MM.1S (cell line): ENCODE measurements at regions not wholly inside any gene's neighbourhood (a gene's known extent, or its start where the extent isn't known, plus 50 kb on each side); places are given as distances from the start of the nearest gene placed in this dataset.

Source experiments
- DNase-seq: peaks from one replicate; pipeline ENCODE4 v3.0.0-alpha.2; 2015
- H2AFZ ChIP-seq: fragments of 300-600 bp; sonication (generic); 2 replicates; pipeline ENCODE4 v1.6.0; 2016; ENCODE audit warnings: antibody characterized with exemption, low read length
- H3F3A ChIP-seq: fragments of 300-600 bp; sonication (generic); 2 replicates; pipeline ENCODE4 v1.6.1; 2016; ENCODE audit warnings: mild to moderate bottlenecking, antibody characterized with exemption, low read length, moderate library complexity, mixed read lengths; ENCODE audit not compliant: insufficient read depth
- H3K27ac ChIP-seq: fragments of 300-600 bp; sonication (generic); 2 replicates; pipeline ENCODE4 v1.5.1; 2016; ENCODE audit warnings: mild to moderate bottlenecking, low read length
- H3K27me3 ChIP-seq: fragments of 300-600 bp; sonication (generic); replicated peaks from 2 replicates; pipeline ENCODE4 v1.6.0; 2016; ENCODE audit warnings: low read length; ENCODE audit not compliant: insufficient read depth
- H3K36me3 ChIP-seq: fragments of 300-600 bp; sonication (generic); replicated peaks from 2 replicates; pipeline ENCODE4 v1.6.1; 2016; ENCODE audit warnings: mild to moderate bottlenecking, low read length, mixed read lengths; ENCODE audit not compliant: insufficient read depth
- H3K4me1 ChIP-seq: fragments of 300-600 bp; sonication (generic); 2 replicates; pipeline ENCODE4 v1.6.1; 2016; ENCODE audit warnings: low read length, mixed read lengths
- H3K4me2 ChIP-seq: fragments of 300-600 bp; sonication (generic); 2 replicates; pipeline ENCODE4 v1.6.0; 2016; ENCODE audit warnings: low read depth, low read length
- H3K4me3 ChIP-seq: fragments of 300-600 bp; sonication (generic); 2 replicates; pipeline ENCODE4 v1.5.1; 2016; ENCODE audit warnings: low read length, mixed read lengths
- H3K79me2 ChIP-seq: fragments of 300-600 bp; sonication (generic); 2 replicates; pipeline ENCODE4 v1.6.1; 2016; ENCODE audit warnings: mixed run types, low read length, mixed read lengths
- H3K9ac ChIP-seq: fragments of 300-600 bp; sonication (generic); 2 replicates; pipeline ENCODE4 v1.6.1; 2016; ENCODE audit warnings: low read length, mixed read lengths
- H3K9me2 ChIP-seq: fragments of 300-600 bp; sonication (generic); replicated peaks from 2 replicates; pipeline ENCODE4 v1.6.1; 2016; ENCODE audit warnings: mild to moderate bottlenecking, low read length, mixed read lengths; ENCODE audit not compliant: insufficient read depth
- H3K9me3 ChIP-seq: fragments of 300-600 bp; sonication (generic); replicated peaks from 2 replicates; pipeline ENCODE4 v1.6.1; 2016; ENCODE audit warnings: mild to moderate bottlenecking, low read length, mixed read lengths; ENCODE audit not compliant: insufficient read depth
- H4K20me1 ChIP-seq: fragments of 300-600 bp; sonication (generic); 2 replicates; pipeline ENCODE4 v1.6.1; 2016; ENCODE audit warnings: mild to moderate bottlenecking, low read length, moderate library complexity, mixed read lengths; ENCODE audit not compliant: insufficient read depth
- EZH2 ChIP-seq: fragments of 300-600 bp; sonication (generic); optimal IDR thresholded peaks from 2 replicates; pipeline ENCODE3; 2017; ENCODE audit warnings: low read depth, mild to moderate bottlenecking, antibody characterized with exemption, low read length, mixed read lengths
- EZH2phosphoT487 ChIP-seq: fragments of 300-600 bp; sonication (generic); IDR thresholded peaks from 2 replicates; pipeline ENCODE4 v1.6.1; 2018; ENCODE audit warnings: antibody characterized with exemption, low read length
- TF ChIP-seq, protein P1 (sequence below): fragments of 300-600 bp; sonication (generic); IDR thresholded peaks from 2 replicates; pipeline ENCODE4 v1.5.1; 2016; ENCODE audit warnings: antibody characterized with exemption, low read length, mixed read lengths

DNA sequence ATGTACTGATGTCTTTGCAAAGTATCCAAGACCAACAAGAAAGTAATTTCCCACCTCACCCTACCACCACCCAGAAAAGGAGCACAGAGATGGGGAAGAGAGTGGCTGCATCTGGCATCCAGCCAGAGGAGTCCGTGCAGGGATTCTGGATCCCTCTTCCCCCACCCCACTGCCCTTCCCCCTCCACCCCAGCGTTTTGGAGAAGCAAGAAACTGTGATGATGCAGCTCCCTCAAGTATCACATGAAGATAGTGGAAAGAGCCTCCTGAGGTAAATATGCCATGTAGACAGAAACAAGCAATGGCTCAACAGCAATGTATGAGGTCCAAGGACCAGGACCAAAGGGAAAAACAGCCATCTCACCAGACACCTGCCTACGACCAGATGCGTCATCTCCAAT, 153.8 kb downstream of the DEPDC1B start:
- H3K27me3 ChIP-seq = no peaks in the 10 kb centered on the region
- H3F3A ChIP-seq = no peaks in the 10 kb centered on the region
- no peak overlapping the region for H2AFZ ChIP-seq
- no peak overlapping the region for H3K4me3 ChIP-seq
- no peaks in the 10 kb centered on the region for H3K79me2 ChIP-seq
- H3K36me3 ChIP-seq = no peaks in the 10 kb centered on the region
- TF ChIP-seq, protein P1, sequence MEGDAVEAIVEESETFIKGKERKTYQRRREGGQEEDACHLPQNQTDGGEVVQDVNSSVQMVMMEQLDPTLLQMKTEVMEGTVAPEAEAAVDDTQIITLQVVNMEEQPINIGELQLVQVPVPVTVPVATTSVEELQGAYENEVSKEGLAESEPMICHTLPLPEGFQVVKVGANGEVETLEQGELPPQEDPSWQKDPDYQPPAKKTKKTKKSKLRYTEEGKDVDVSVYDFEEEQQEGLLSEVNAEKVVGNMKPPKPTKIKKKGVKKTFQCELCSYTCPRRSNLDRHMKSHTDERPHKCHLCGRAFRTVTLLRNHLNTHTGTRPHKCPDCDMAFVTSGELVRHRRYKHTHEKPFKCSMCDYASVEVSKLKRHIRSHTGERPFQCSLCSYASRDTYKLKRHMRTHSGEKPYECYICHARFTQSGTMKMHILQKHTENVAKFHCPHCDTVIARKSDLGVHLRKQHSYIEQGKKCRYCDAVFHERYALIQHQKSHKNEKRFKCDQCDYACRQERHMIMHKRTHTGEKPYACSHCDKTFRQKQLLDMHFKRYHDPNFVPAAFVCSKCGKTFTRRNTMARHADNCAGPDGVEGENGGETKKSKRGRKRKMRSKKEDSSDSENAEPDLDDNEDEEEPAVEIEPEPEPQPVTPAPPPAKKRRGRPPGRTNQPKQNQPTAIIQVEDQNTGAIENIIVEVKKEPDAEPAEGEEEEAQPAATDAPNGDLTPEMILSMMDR = no peak
- TF ChIP-seq EZH2phosphoT487 (no peak), EZH2 (no peak)
- no peak for DNase-seq
- H3K4me1 ChIP-seq = peaks cover 17% of the 10 kb centered on the region
- H3K9me2 ChIP-seq = no peaks in the 10 kb centered on the region
- no peaks in the 10 kb centered on the region for H4K20me1 ChIP-seq
- H3K4me2 ChIP-seq = no peak overlapping the region
- H3K27ac ChIP-seq = no peak overlapping the region
- no peaks in the 10 kb centered on the region for H3K9me3 ChIP-seq
- H3K9ac ChIP-seq = no peak overlapping the region

DNA sequence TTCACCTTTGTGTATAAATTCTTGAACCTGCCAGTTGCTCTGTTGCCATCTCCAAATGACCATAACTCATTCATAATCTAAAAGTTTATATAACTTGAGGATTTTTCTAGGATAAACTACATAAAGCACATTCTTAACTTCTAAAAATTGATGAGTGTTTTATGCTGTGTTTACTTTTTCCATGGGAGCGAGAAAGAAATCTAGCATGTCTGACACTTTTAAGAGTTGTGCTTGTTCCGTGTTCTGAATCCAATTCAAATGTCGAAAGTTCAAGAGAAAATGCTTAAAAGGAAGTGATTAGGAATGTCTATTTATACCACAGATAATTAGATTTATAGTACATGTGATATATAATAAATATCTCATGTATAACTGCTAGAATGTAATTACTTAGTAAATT, 154.4 kb downstream of the DEPDC1B start:
- no peak overlapping the region for H3K4me3 ChIP-seq
- no peaks in the 10 kb centered on the region for H3F3A ChIP-seq
- no peak for DNase-seq
- no peaks in the 10 kb centered on the region for H3K9me2 ChIP-seq
- no peak overlapping the region for H3K27ac ChIP-seq
- no peak overlapping the region for H3K4me2 ChIP-seq
- no peaks in the 10 kb centered on the region for H3K79me2 ChIP-seq
- H4K20me1 ChIP-seq = no peaks in the 10 kb centered on the region
- H3K36me3 ChIP-seq = no peaks in the 10 kb centered on the region
- no peak overlapping the region for H2AFZ ChIP-seq
- H3K9me3 ChIP-seq = no peaks in the 10 kb centered on the region
- no peak for TF ChIP-seq EZH2
- TF ChIP-seq EZH2phosphoT487 = no peak
- TF ChIP-seq, protein P1 = no peak
- H3K27me3 ChIP-seq = no peaks in the 10 kb centered on the region
- no peak overlapping the region for H3K9ac ChIP-seq
- peaks cover 17% of the 10 kb centered on the region for H3K4me1 ChIP-seq

DNA sequence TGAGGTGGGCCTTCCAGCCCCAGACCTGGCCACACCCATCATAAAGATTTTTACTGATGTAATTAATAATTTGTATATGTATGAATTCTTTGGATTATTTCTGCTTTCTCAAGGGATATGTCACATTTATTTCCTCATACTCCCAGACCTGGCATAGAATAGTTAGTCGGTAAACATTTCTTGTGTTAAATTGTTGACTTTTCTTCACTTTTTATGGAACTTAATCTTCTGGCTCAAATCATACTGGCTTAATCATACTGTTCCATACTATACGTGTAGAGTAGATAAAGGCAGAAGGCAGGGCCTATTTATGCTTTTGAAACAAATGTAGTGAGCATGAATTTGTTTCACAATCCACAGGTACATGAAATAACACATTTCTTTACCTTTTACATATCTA, 155.8 kb downstream of the DEPDC1B start:
- H4K20me1 ChIP-seq = no peaks in the 10 kb centered on the region
- no peak overlapping the region for H3K27ac ChIP-seq
- no peak overlapping the region for H3K4me3 ChIP-seq
- H3K9me3 ChIP-seq = no peaks in the 10 kb centered on the region
- no peak for DNase-seq
- H3K36me3 ChIP-seq = no peaks in the 10 kb centered on the region
- TF ChIP-seq EZH2 (no peak), EZH2phosphoT487 (no peak)
- TF ChIP-seq, protein P1 = no peak
- no peaks in the 10 kb centered on the region for H3K79me2 ChIP-seq
- H3K27me3 ChIP-seq = no peaks in the 10 kb centered on the region
- no peaks in the 10 kb centered on the region for H3K9me2 ChIP-seq
- H3K4me2 ChIP-seq = no peak overlapping the region
- no peak overlapping the region for H3K9ac ChIP-seq
- H2AFZ ChIP-seq = no peak overlapping the region
- H3K4me1 ChIP-seq = peaks cover 9% of the 10 kb centered on the region
- no peaks in the 10 kb centered on the region for H3F3A ChIP-seq

DNA sequence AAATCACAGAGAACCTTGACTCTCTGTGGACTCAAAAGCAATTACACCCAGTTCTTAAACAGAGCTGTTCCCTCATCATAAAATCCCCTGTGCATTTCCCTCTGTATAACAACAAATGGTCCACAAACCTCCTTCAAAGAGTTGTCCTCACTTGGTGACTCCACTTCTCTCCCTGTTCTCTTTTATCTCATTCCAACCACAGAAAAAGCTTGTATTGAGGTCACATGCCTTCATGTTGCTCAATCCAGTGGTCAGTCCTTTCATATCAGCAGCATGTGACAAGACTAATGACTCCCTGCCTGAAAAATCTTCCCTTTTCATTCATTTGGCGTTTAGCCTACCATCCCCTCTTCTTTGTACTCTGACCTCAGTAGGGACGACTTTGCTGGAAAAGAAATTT, 158.0 kb downstream of the DEPDC1B start:
- no peaks in the 10 kb centered on the region for H3F3A ChIP-seq
- DNase-seq = no peak
- H2AFZ ChIP-seq = no peak overlapping the region
- no peaks in the 10 kb centered on the region for H4K20me1 ChIP-seq
- no peaks in the 10 kb centered on the region for H3K4me1 ChIP-seq
- H3K9me2 ChIP-seq = no peaks in the 10 kb centered on the region
- no peak overlapping the region for H3K9ac ChIP-seq
- H3K4me2 ChIP-seq = no peak overlapping the region
- H3K9me3 ChIP-seq = no peaks in the 10 kb centered on the region
- no peaks in the 10 kb centered on the region for H3K36me3 ChIP-seq
- no peak overlapping the region for H3K4me3 ChIP-seq
- no peak overlapping the region for H3K27ac ChIP-seq
- TF ChIP-seq, protein P1 = no peak
- no peak for TF ChIP-seq EZH2phosphoT487
- no peak for TF ChIP-seq EZH2
- no peaks in the 10 kb centered on the region for H3K27me3 ChIP-seq
- H3K79me2 ChIP-seq = no peaks in the 10 kb centered on the region
